WERI-Rb-1 (cell line): ENCODE measurements at regions not wholly inside any gene's neighbourhood (a gene's known extent, or its start where the extent isn't known, plus 50 kb on each side); places are given as distances from the start of the nearest gene placed in this dataset.

Experiments used
- DNase-seq: peaks from one replicate; pipeline ENCODE4 v3.0.0-alpha.2; 2020
- H3K27ac ChIP-seq: fragments of 250-450 bp; sonication (Bioruptor Pico); 2 replicates; pipeline ENCODE4 v1.5.1; 2020; ENCODE audit warnings: mild to moderate bottlenecking, moderate library complexity
- H3K27me3 ChIP-seq: fragments of 250-450 bp; sonication (Bioruptor Pico); 2 replicates; pipeline ENCODE4 v1.5.1; 2021; ENCODE audit warnings: mild to moderate bottlenecking, low read depth, moderate library complexity; ENCODE audit not compliant: insufficient read depth, severe bottlenecking
- H3K36me3 ChIP-seq: fragments of 250-450 bp; sonication (Bioruptor Pico); 2 replicates; pipeline ENCODE4 v1.5.1; 2020; ENCODE audit warnings: mild to moderate bottlenecking, moderate library complexity
- H3K4me3 ChIP-seq: 2 replicates; pipeline ENCODE4 v1.5.1; 2011; ENCODE audit warnings: low read depth, mild to moderate bottlenecking, control low read depth, low read length
- H3K9me3 ChIP-seq: fragments of 250-450 bp; sonication (Bioruptor Pico); 2 replicates; pipeline ENCODE4 v1.5.1; 2021; ENCODE audit warnings: mild to moderate bottlenecking, moderate library complexity; ENCODE audit not compliant: severe bottlenecking
- TF ChIP-seq, protein P1 (sequence below): IDR thresholded peaks from 2 replicates; pipeline ENCODE4 v1.5.1; 2011; ENCODE audit warnings: low read depth, mild to moderate bottlenecking, control low read depth, inconsistent platforms, low read length

DNA sequence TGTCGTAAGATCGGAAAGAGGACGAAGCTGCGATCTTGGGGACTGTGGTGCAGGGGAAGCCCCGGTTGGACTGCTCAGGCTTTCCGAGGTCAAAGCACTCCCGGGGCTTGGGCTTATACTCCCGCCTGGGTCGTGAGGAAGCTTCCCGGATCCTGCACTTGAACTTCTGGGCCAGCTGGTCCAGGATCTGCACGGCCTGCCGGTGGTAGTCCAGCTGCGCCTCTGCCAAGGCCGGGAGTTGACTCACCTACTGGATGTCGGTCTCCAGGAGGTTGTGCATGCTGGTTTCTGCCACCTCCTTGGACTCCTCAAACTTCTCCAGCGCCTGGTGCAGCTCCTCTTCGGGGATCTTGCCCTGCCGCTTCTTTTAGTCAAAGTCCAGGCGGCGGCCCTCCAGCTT, 99.2 kb downstream of the KPNA2 start:
- no peak overlapping the region for H3K27ac ChIP-seq
- H3K36me3 ChIP-seq = peaks cover 6% of the 10 kb centered on the region
- DNase-seq = no peak
- H3K4me3 ChIP-seq = no peak overlapping the region
- TF ChIP-seq, protein P1, sequence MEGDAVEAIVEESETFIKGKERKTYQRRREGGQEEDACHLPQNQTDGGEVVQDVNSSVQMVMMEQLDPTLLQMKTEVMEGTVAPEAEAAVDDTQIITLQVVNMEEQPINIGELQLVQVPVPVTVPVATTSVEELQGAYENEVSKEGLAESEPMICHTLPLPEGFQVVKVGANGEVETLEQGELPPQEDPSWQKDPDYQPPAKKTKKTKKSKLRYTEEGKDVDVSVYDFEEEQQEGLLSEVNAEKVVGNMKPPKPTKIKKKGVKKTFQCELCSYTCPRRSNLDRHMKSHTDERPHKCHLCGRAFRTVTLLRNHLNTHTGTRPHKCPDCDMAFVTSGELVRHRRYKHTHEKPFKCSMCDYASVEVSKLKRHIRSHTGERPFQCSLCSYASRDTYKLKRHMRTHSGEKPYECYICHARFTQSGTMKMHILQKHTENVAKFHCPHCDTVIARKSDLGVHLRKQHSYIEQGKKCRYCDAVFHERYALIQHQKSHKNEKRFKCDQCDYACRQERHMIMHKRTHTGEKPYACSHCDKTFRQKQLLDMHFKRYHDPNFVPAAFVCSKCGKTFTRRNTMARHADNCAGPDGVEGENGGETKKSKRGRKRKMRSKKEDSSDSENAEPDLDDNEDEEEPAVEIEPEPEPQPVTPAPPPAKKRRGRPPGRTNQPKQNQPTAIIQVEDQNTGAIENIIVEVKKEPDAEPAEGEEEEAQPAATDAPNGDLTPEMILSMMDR = no peak
- no peaks in the 10 kb centered on the region for H3K27me3 ChIP-seq
- no peaks in the 10 kb centered on the region for H3K9me3 ChIP-seq

- no peak overlapping the region for H3K27ac ChIP-seq
- no peaks in the 10 kb centered on the region for H3K9me3 ChIP-seq
- H3K4me3 ChIP-seq = no peak overlapping the region
- no peak for DNase-seq
- no peaks in the 10 kb centered on the region for H3K27me3 ChIP-seq
- TF ChIP-seq, protein P1 = no peak
- H3K36me3 ChIP-seq = peaks cover 6% of the 10 kb centered on the region
Measured at GRCh38 chr17:68135141-68135887, 99.8 kb downstream of the KPNA2 start.

- H3K36me3 ChIP-seq = no peaks in the 10 kb centered on the region; the same call in 1 of the 2 replicates
- no peak overlapping the region for H3K4me3 ChIP-seq
- H3K9me3 ChIP-seq = no peaks in the 10 kb centered on the region
- no peak overlapping the region for H3K27ac ChIP-seq
- TF ChIP-seq, protein P1 = no peak
- H3K27me3 ChIP-seq = no peaks in the 10 kb centered on the region
- DNase-seq = no peak
Measured at GRCh38 chr17:68141050-68141449, 105.5 kb downstream of the KPNA2 start.

- Histone ChIP-seq H3K27me3 (no peaks in the 10 kb centered on the region), H3K36me3 (no peaks in the 10 kb centered on the region; the same call in 1 of the 2 replicates), H3K4me3 (no peak overlapping the region), H3K9me3 (no peaks in the 10 kb centered on the region), H3K27ac (no peak overlapping the region)
- no peak for DNase-seq
- TF ChIP-seq, protein P1 = no peak
Measured at GRCh38 chr17:68142595-68142994, 105.2 kb upstream of the AMZ2 start.

DNA sequence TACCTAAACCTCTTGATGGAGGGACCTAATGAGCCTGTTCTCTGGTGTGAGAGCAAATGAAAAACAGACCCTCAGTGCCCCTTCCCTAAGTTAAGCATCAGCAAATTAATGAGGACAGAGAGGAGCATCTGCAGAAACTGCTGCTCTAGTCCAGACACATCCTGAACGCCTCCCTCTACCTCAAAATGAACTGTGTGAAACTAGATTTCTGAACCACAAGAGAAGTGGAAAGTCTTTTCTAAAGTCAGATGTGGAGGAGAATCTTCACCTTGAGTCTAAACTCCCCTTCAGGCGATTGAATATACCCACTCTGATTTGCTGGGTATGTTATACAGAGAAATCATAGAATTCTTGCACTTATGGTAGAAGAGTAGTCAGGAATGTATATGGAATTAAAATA, 104.4 kb upstream of the AMZ2 start:
- Histone ChIP-seq H3K36me3 (no peaks in the 10 kb centered on the region; the same call in 1 of the 2 replicates), H3K27me3 (no peaks in the 10 kb centered on the region), H3K4me3 (no peak overlapping the region), H3K27ac (no peak overlapping the region), H3K9me3 (no peaks in the 10 kb centered on the region)
- DNase-seq = no peak
- TF ChIP-seq, protein P1 = no peak

- no peaks in the 10 kb centered on the region for H3K27me3 ChIP-seq
- DNase-seq = no peak
- no peaks in the 10 kb centered on the region; the same call in 1 of the 2 replicates for H3K36me3 ChIP-seq
- no peak overlapping the region for H3K4me3 ChIP-seq
- no peaks in the 10 kb centered on the region for H3K9me3 ChIP-seq
- TF ChIP-seq, protein P1 = no peak
- H3K27ac ChIP-seq = no peak overlapping the region
Measured at GRCh38 chr17:68145088-68145487, 102.8 kb upstream of the AMZ2 start.
